K562 (cell line): ENCODE measurements at regions not wholly inside any gene's neighbourhood (a gene's known extent, or its start where the extent isn't known, plus 50 kb on each side); places are given as distances from the start of the nearest gene placed in this dataset.

ENCODE experiments used
- ADNP ChIP-seq: fragments of 200-800 bp; sonication (Bioruptor generic); IDR thresholded peaks from 2 replicates; pipeline ENCODE4 v1.6.1; 2016; ENCODE audit warnings: missing genetic modification characterization, missing compliant biosample characterization
- BRCA1 ChIP-seq, 2 experiments: fragments of 450-650 bp in 1 of 2; sonication (generic) in 1 of 2; formaldehyde crosslinking in 1 of 2; IDR thresholded peaks; 2 replicates each; pipeline versions ENCODE4 v1.5.0 to v1.6.1; 2017 to 2020; ENCODE audit warnings: mild to moderate bottlenecking in 1 of 2, missing genetic modification reagents in 1 of 2
- CGGBP1 ChIP-seq: fragments of 250-450 bp; sonication (Bioruptor Pico); IDR thresholded peaks from 2 replicates; pipeline ENCODE4 v1.9.0; 2021; ENCODE audit warnings: mild to moderate bottlenecking
- DACH1 ChIP-seq: fragments of 450-650 bp; IDR thresholded peaks from 2 replicates; pipeline ENCODE4 v1.6.1; 2018; ENCODE audit not compliant: partially characterized antibody
- DDX20 ChIP-seq: fragments of 450-650 bp; IDR thresholded peaks from 2 replicates; pipeline ENCODE4 v1.6.1; 2016; ENCODE audit warnings: missing genetic modification characterization, low read depth, mild to moderate bottlenecking, missing compliant biosample characterization, moderate library complexity
- ETV5 ChIP-seq: sonication (generic); formaldehyde crosslinking; IDR thresholded peaks from 2 replicates; pipeline ENCODE4 v1.4.0; 2020; ENCODE audit warnings: low read depth, mild to moderate bottlenecking, missing genetic modification reagents
- GABPB1 ChIP-seq: sonication (generic); formaldehyde crosslinking; IDR thresholded peaks from 2 replicates; pipeline ENCODE4 v1.8.0; 2022; ENCODE audit warnings: mild to moderate bottlenecking, missing genetic modification reagents
- HEY1 ChIP-seq: fragments of 250-450 bp; sonication (Bioruptor Pico); IDR thresholded peaks from 2 replicates; pipeline ENCODE4 v1.5.0; 2020; ENCODE audit warnings: mild to moderate bottlenecking, moderate library complexity, borderline replicate concordance
- MCM2 ChIP-seq: fragments of 450-650 bp; IDR thresholded peaks from 2 replicates; pipeline ENCODE4 v1.6.1; 2017; ENCODE audit warnings: low read depth, mild to moderate bottlenecking
- MEF2A ChIP-seq: IDR thresholded peaks from 2 replicates; pipeline ENCODE4 v1.6.1; 2011; ENCODE audit warnings: low read depth, mild to moderate bottlenecking, low read length, moderate library complexity; ENCODE audit not compliant: control insufficient read depth
- NBN ChIP-seq: fragments of 450-650 bp; IDR thresholded peaks from 2 replicates; pipeline ENCODE4 v1.6.1; 2016; ENCODE audit warnings: low read depth, mild to moderate bottlenecking
- NFE2 ChIP-seq: IDR thresholded peaks from 2 replicates; pipeline ENCODE4 v1.6.1; 2014; ENCODE audit warnings: antibody characterized with exemption, low read depth
- PATZ1 ChIP-seq: fragments of 250-450 bp; sonication (Bioruptor Pico); IDR thresholded peaks from 2 replicates; pipeline ENCODE4 v1.5.0; 2020; ENCODE audit warnings: mild to moderate bottlenecking, borderline replicate concordance
- POLR2B ChIP-seq: fragments of 450-650 bp; IDR thresholded peaks from 2 replicates; pipeline ENCODE4 v1.6.1; 2018; ENCODE audit warnings: low read depth; ENCODE audit not compliant: partially characterized antibody
- SIN3A ChIP-seq, 2 experiments: fragments of 150-350 bp in 1 of 2; IDR thresholded peaks; 2 replicates each; pipeline ENCODE4 v1.6.1; 2011 to 2016; ENCODE audit warnings: borderline replicate concordance in 2 of 2, low read depth in 2 of 2, low read length in 2 of 2, mild to moderate bottlenecking in 2 of 2, moderate library complexity in 2 of 2; ENCODE audit not compliant: control insufficient read depth in 1 of 2
- SMARCA4 ChIP-seq: fragments of 450-650 bp; IDR thresholded peaks from 2 replicates; pipeline ENCODE4 v1.6.1; 2016
- YBX1 ChIP-seq: fragments of 450-650 bp; IDR thresholded peaks from 2 replicates; pipeline ENCODE4 v1.7.1; 2016; ENCODE audit warnings: mild to moderate bottlenecking
- ZEB2 ChIP-seq: fragments of 450-650 bp; IDR thresholded peaks from 2 replicates; pipeline ENCODE4 v1.6.1; 2016
- ZFPM2 ChIP-seq: fragments of 250-450 bp; sonication (Bioruptor Pico); IDR thresholded peaks from 2 replicates; pipeline ENCODE4 v1.5.1; 2022; ENCODE audit warnings: mild to moderate bottlenecking
- ZNF197 ChIP-seq: fragments of 200-800 bp; sonication (Bioruptor generic); IDR thresholded peaks from 2 replicates; pipeline ENCODE4 v1.6.1; 2016; ENCODE audit warnings: low read depth, missing genetic modification characterization, missing compliant biosample characterization
- ZNF584 ChIP-seq: fragments of 200-800 bp; sonication (Bioruptor generic); IDR thresholded peaks from 2 replicates; pipeline ENCODE4 v1.6.1; 2016; ENCODE audit warnings: low read depth, mild to moderate bottlenecking, missing genetic modification characterization, missing compliant biosample characterization
- ZNF589 ChIP-seq: fragments of 200-800 bp; sonication (Bioruptor generic); IDR thresholded peaks from 2 replicates; pipeline ENCODE4 v1.6.1; 2016; ENCODE audit warnings: low read depth, missing genetic modification characterization, missing compliant biosample characterization
- ZNF639 ChIP-seq, 2 experiments: fragments of 200-800 bp in 1 of 2; sonication (Bioruptor generic) in 1 of 2; sonication (generic) in 1 of 2; formaldehyde crosslinking in 1 of 2; IDR thresholded peaks in 1 of 2; conservative IDR thresholded peaks in 1 of 2; 2 replicates each; pipeline versions ENCODE4 v1.5.0 to v1.6.1; 2016 to 2020; ENCODE audit warnings: missing compliant biosample characterization in 1 of 2, missing genetic modification characterization in 1 of 2, missing genetic modification reagents in 1 of 2
- ZSCAN29 ChIP-seq: fragments of 450-650 bp; IDR thresholded peaks from 2 replicates; pipeline ENCODE4 v1.6.1; 2017
- TF ChIP-seq, protein P1 (sequence below): sonication (generic); formaldehyde crosslinking; IDR thresholded peaks from 2 replicates; pipeline ENCODE4 v1.8.0; 2022; ENCODE audit warnings: mild to moderate bottlenecking, low read depth, missing genetic modification reagents

GRCh38 chr2:9763356-9764152 is 79.7 kb upstream of the TAF1B start (continued):
- TF ChIP-seq PATZ1 (no peak), SMARCA4 (peak; percentile 81), ADNP (tag) (no peak), ZNF639 (CRISPR knock-in tag; conservative IDR thresholded peaks at IDR 0.05 in 1 of 2, IDR thresholded peaks at IDR 0.05 in 1 of 2) (no peak), NBN (no peak), SIN3A (IDR thresholded peaks at IDR 0.05; ENCODE audit: borderline replicate concordance in 2 of 2, control insufficient read depth in 1 of 2, low read depth in 2 of 2, low read length in 2 of 2) (no peak), GABPB1 (CRISPR knock-in tag) (no peak), ZNF197 (CRISPR knock-in tag) (no peak), MEF2A (no peak), CGGBP1 (CRISPR knock-in tag) (no peak), HEY1 (CRISPR knock-in tag) (no peak), POLR2B (no peak), MCM2 (no peak), YBX1 (no peak), ETV5 (CRISPR knock-in tag) (no peak), ZSCAN29 (no peak), ZNF584 (CRISPR knock-in tag) (no peak), DACH1 (no peak), BRCA1 (IDR thresholded peaks at IDR 0.05) (no peak), BRCA1 (CRISPR knock-in tag; IDR thresholded peaks at IDR 0.05) (no peak), ZNF589 (CRISPR knock-in tag) (no peak), DDX20 (tag) (no peak), NFE2 (peak; percentile 84), ZFPM2 (CRISPR knock-in tag) (no peak), ZEB2 (no peak)
- TF ChIP-seq, protein P1, sequence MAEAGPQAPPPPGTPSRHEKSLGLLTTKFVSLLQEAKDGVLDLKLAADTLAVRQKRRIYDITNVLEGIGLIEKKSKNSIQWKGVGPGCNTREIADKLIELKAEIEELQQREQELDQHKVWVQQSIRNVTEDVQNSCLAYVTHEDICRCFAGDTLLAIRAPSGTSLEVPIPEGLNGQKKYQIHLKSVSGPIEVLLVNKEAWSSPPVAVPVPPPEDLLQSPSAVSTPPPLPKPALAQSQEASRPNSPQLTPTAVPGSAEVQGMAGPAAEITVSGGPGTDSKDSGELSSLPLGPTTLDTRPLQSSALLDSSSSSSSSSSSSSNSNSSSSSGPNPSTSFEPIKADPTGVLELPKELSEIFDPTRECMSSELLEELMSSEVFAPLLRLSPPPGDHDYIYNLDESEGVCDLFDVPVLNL (CRISPR knock-in tag): no peak
